Right ventricle myocardium inferior (tissue), 1 donor: ENCODE measurements at regions not wholly inside any gene's neighbourhood (a gene's known extent, or its start where the extent isn't known, plus 50 kb on each side); places are given as distances from the start of the nearest gene placed in this dataset.

Source experiments
- ATAC-seq: fragments of 200-7000 bp; cut with Tn5 transposase; one replicate; pipeline ENCODE4 v1.9.1; 2020; ENCODE audit warnings: mild to moderate bottlenecking, moderate library complexity
- DNase-seq: peaks from one replicate; pipeline ENCODE4 v3.0.0; 2021; ENCODE audit errors: missing footprints
- intact Hi-C: fragments of 100-400 bp; cut with DNase I; formaldehyde crosslinking; loops from one replicate; pipeline ENCODE4 v1.11.0; 2022
- donor health status: DM: no; HTN: yes; CAD: no; lungs with severe emphysema.

DNA sequence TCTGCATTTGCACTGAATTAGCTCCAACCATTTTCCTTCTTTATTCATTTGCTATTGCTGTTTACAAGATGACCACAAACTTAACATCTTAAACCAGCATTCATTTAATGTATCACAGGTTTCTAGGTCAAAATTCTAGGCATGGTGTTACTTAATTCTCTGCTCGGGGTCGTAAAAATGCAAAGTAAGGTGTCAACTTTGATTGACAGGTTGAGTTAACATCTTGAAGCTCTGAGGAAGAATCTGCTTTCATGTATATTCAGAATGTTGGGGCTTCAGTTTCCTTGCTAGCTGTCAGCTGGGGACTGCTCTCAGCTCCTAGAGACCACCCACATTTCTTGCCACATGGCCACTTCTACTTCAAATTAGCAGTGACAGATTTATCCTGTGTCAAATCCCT, 348.7 kb upstream of the GRIN3A start:
- no peak for DNase-seq
- intact Hi-C loops: no loop called here
- ATAC-seq: no peak

DNA sequence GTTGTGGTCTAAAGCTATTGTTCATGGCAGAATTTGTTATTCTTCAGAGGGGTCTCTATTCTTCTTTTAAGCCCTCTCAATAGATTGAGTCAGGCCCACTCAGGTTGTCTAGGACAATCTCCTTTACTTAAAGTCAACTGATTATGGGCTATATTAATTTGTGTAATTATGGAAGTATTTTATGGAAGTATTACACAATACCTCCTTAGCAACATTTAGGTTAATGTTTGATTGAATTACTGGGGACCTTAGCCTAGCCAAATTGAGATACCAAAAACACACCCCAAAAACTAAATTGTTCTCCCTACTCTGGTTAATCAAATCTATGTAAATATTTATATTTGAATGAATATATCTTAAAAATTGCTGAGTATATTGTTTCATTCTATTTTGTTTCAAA, 347.1 kb upstream of the GRIN3A start:
- ATAC-seq (no peak), DNase-seq (no peak)
- intact Hi-C loops: no loop called here

- DNase-seq: no peak
- intact Hi-C loops: no loop called here
- ATAC-seq: no peak
These were observed 333.8 kb upstream of the GRIN3A start for GRCh38 chr9:102072059-102072764.

DNA sequence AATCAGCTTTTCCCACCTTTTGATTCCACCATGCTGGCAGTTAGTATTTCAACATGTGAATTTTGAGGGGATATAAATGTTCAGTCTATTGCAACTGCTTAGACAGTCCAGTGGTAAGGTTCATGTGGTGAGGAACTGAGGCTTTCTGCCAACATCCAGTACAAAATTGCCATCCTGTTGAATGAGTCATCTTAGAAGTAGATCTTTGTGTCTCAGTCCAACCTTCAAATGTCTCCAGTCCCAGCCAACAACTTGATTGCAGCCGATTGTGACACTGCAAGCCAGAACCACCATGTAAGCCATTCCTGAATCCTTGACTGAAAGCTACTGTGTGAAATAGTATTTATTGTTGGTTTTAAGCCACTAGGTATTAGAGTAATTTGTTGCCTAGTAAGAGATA, 331.5 kb upstream of the GRIN3A start:
- intact Hi-C loops: no loop called here
- ATAC-seq (no peak), DNase-seq (no peak)

- intact Hi-C loops: no loop called here
- ATAC-seq: no peak
- DNase-seq: no peak
These were observed 316.4 kb upstream of the GRIN3A start for GRCh38 chr9:102054811-102055210.

DNA sequence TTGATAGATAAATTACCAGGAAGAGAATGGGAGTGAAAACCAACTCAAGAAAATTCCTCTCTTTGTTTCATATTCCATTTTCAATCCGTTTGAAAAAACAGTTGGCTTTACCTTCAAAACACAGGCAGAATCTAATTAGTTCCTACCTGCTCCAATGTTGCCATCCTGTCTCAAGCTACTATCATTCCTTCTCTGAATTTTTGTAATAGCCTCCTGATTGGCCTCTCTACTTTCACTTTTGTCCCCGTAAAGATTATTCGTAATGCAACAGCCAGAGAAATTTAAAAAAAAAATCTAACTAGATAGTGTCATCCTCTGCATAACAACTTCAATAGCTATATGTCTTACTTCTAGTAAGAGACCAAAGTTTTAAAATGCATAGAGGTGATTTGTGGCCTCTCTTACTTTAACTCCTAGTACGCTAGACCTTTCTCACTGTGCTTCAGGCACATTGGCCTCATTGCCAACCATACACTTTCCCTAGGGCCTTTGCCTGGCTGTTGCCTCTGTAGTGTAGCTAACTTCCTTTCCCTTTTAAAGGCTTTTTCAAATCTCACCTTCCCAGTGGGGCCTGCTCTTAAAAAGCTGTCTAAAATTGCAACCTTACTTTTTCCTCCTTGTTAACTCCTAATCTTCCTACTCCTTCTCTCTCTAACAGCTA, 311.3 kb upstream of the GRIN3A start:
- DNase-seq (no peak), ATAC-seq (no peak)
- intact Hi-C loops: no loop called here

- intact Hi-C loops: no loop called here
- DNase-seq: no peak
- ATAC-seq: no peak
These were observed 309.1 kb upstream of the GRIN3A start for GRCh38 chr9:102047549-102047948.

- DNase-seq (no peak), ATAC-seq (no peak)
- intact Hi-C loops: no loop called here
These were observed 305.7 kb upstream of the GRIN3A start for GRCh38 chr9:102044133-102044532.

- DNase-seq: no peak
- intact Hi-C loops: no loop called here
- no peak for ATAC-seq
These were observed 299.6 kb upstream of the GRIN3A start for GRCh38 chr9:102038006-102038405.

- no peak for ATAC-seq
- no peak for DNase-seq
- intact Hi-C loops: no loop called here
These were observed 297.5 kb upstream of the GRIN3A start for GRCh38 chr9:102035929-102036328.

DNA sequence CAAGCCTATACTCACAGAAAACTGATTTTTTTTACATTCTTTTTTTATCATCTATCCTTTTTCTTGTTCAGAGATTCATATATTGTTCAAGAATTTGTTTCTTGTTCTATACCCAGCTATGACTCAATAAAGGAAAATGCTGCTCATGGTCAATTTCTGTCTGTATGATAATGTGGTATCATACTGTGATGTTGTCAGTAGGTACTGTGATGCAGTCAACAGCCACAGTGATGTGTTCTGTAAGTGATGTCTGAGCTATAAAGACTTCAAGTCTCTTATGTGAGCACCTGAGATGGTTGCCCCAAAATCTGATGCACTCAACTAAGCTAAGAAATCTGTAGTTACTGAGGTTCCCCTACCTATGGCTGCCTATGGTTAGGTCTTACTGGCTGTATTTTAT, 294.2 kb upstream of the GRIN3A start:
- ATAC-seq (no peak), DNase-seq (no peak)
- intact Hi-C loops: no loop called here

GRCh38 chr9:102000956-102001355, 262.5 kb upstream of the GRIN3A start:
- ATAC-seq (no peak), DNase-seq (no peak)
- intact Hi-C loops: no loop called here

DNA sequence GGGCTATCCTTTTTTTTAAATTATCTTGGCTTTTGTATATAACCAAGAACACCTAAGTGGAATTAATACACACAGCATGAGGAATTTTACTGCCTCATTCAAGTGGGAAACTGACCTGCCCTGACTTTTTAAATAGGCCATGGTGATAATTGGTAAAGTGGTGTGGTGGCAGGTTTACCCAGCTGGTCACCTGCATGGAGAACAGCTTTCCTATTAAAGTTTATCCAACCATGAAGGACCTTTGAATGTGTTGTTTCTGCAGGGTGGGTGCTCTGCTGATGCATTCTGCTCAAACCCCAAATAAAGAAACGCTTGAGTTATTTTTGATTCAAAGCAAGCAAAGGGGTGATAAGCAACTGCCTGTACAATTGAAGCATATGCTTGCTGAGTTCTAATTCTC, 261.0 kb upstream of the GRIN3A start:
- no peak for DNase-seq
- intact Hi-C loops: no loop called here
- no peak for ATAC-seq

DNA sequence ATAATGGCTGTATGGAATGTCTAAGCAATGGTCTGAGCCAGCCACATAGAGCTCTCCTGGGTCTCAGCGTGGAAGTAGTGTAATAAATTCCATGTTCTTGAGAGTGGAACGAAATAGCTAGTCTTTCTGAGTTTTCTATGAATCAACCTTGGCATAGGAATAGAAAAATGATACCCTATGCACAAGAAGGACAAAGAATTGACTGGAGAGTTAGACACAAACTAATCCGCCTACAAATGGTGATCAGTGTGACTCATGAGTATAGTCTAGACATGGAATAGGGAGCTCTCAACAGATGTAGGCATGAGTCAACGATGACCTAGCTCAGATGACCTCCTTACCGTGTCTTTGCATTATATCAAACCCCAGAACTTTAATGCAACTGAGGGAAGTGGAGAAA, 256.8 kb upstream of the GRIN3A start:
- no peak for ATAC-seq
- DNase-seq: no peak
- intact Hi-C loops: no loop called here

DNA sequence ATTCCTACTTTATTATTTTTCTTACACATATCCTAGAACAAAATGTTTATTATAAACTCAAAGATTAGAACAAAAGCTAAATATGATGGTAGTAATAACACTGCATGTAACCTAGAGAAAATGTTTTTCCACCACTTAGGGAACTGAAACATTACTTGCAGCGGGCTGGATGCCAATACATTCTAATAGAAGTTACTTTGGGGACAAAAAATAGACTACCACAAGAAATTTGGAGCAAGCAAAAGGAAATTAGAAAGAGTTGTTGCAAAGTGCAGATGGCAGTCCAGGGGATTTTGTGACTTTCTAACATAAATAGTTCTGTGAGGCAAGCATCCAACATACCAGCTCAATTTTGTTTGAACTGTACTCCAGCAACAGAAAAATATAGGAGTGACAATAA, 255.3 kb upstream of the GRIN3A start:
- no peak for DNase-seq
- ATAC-seq: no peak
- intact Hi-C loops: no loop called here

DNA sequence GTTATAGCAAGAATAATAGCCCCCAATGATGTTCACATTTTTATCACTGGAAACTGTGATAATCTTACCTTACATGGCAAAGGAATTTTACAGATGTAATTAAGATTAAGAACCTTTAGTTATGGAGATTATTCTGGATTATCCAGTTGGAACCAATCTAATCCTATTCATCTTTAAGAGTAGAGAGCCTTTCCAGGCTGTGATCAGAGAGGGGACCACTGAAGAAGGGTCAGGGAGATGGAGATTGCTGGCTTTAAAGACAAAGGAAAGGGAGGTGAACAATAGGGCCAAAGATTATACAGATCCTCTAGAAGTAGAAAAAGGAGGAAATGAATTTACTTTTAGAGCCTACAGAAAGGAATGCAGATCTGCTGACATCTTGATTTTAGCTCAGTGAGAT, 253.5 kb upstream of the GRIN3A start:
- DNase-seq (no peak), ATAC-seq (no peak)
- intact Hi-C loops: no loop called here

- intact Hi-C loops: no loop called here
- ATAC-seq (no peak), DNase-seq (no peak)
These were observed 239.3 kb upstream of the GRIN3A start for GRCh38 chr9:101977614-101978210.

GRCh38 chr9:101970609-101971008, 232.2 kb upstream of the GRIN3A start:
- no peak for ATAC-seq
- intact Hi-C loops: no loop called here
- DNase-seq: no peak

DNA sequence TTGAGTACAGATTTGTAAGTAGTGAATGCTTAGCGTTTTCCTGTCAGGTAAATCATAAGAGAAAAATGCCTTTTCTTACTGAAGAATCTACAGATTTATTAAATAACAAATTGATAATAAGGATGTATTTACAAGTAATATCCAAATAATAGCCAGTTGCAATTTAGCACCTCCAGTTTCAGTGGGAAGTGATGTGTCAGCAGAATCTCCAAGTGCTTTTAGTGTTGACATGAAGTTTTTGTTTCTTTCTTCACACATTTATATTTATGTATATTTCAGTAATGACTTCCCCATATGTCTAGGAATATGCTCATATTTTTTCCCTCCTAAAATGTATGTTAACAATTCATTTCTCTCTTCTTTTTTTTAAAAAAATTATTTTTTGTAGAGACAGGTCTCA, 229.9 kb upstream of the GRIN3A start:
- ATAC-seq (no peak), DNase-seq (no peak)
- intact Hi-C loops: no loop called here

DNA sequence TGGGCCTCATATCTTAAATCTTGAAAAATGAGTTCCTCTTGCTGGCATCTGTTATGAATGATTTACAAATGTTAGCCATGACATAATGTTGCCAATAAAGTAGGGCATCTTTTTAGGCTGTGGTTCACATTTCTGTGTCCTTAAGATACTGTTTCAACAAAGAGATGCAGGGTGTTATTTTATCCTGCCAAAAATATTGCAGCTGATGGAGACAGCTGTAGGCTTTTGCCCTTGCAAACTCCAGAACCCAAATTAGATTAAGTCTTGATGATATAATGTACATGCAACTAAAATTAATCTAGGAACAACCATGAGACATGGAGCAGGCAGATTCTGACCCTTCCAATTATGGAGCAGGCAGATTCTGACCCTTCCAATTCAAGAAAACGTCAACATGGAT, 228.2 kb upstream of the GRIN3A start:
- ATAC-seq (no peak), DNase-seq (no peak)
- intact Hi-C loops: no loop called here

DNA sequence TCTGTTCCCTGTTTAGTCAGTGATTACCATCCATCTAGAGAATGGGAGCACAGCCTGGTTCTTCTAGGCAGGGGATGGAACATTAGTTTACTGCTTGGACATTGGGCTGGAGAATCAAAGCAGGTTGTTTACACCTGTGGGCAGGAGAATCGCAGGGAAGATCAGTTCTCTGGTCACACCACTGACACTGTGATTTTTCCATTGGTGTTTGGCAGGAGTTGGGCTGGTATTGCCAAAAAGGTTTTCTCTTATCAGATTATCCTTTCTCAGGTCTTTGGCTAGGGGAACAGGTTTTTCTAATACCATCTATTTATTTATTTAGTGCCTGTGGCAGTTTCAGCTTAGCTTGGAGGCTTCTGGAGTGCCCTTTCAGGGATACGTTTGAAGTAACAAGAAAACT, 219.3 kb upstream of the GRIN3A start:
- intact Hi-C loops: no loop called here
- no peak for DNase-seq
- no peak for ATAC-seq
